IPS-18a (cell line): ENCODE measurements at regions not wholly inside any gene's neighbourhood (a gene's known extent, or its start where the extent isn't known, plus 50 kb on each side); places are given as distances from the start of the nearest gene placed in this dataset.
"Not testable (repeated sequence)": the region's sequence is repeated elsewhere in the genome, so short reads cannot be mapped to it uniquely, and the experiment has no call there.

Source experiments
- H3K27ac ChIP-seq: one replicate; pipeline ENCODE4 v1.5.1; 2013; ENCODE audit warnings: low read length
- H3K27me3 ChIP-seq: one replicate; pipeline ENCODE4 v1.6.1; 2013; ENCODE audit warnings: mild to moderate bottlenecking, low read length; ENCODE audit not compliant: control insufficient read depth, insufficient read depth
- H3K36me3 ChIP-seq: one replicate; pipeline ENCODE4 v1.6.1; 2013; ENCODE audit warnings: low read depth, low read length; ENCODE audit not compliant: control insufficient read depth
- H3K4me1 ChIP-seq: one replicate; pipeline ENCODE4 v1.6.1; 2013; ENCODE audit warnings: low read depth, low read length; ENCODE audit not compliant: control insufficient read depth
- H3K4me3 ChIP-seq: one replicate; pipeline ENCODE4 v1.5.1; 2013; ENCODE audit warnings: low read length
- H3K9ac ChIP-seq: one replicate; pipeline ENCODE4 v1.6.1; 2013; ENCODE audit warnings: mild to moderate bottlenecking, low read length, moderate library complexity
- H3K9me3 ChIP-seq: one replicate; pipeline ENCODE4 v1.6.1; 2013; ENCODE audit warnings: low read depth, low read length; ENCODE audit not compliant: control insufficient read depth

- H3K4me3 ChIP-seq, result no peak overlapping the region
- no peak overlapping the region for H3K27ac ChIP-seq
- H3K36me3 ChIP-seq, result no peaks in the 10 kb centered on the region
- no peaks in the 10 kb centered on the region for H3K27me3 ChIP-seq
- H3K9ac ChIP-seq, result no peak overlapping the region
- H3K4me1 ChIP-seq, result no peaks in the 10 kb centered on the region
- no peaks in the 10 kb centered on the region for H3K9me3 ChIP-seq
Observed at GRCh38 chr2:204380141-204380881, 165.0 kb upstream of the PARD3B start.

GRCh38 chr2:204386668-204387067 lies 158.6 kb upstream of the PARD3B start:
- Histone ChIP-seq H3K4me1 (no peaks in the 10 kb centered on the region), H3K27ac (no peak overlapping the region), H3K27me3 (no peaks in the 10 kb centered on the region)

DNA sequence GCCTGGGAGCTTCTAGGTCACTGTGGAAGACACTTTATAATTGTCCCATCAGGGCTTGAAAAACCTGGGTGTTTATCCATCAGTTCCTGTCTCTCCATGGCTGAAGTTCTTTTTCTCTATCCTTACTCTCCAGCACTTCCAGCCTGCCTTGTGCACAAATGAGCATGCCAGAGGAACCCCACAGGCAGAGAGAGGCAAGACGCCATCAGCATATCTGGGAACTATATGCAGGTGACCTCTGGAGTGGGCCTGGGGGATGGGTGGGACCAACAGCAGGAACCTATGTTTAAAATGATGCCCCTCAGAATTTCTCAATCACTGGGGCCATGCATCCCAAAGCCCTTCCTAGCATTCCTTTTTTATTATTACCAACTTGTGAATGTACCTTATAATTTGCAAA lies 156.2 kb upstream of the PARD3B start:
- no peak overlapping the region for H3K9ac ChIP-seq
- H3K9me3 ChIP-seq, result no peaks in the 10 kb centered on the region
- no peaks in the 10 kb centered on the region for H3K4me1 ChIP-seq
- no peaks in the 10 kb centered on the region for H3K36me3 ChIP-seq
- no peak overlapping the region for H3K27ac ChIP-seq
- H3K4me3 ChIP-seq, result no peak overlapping the region
- H3K27me3 ChIP-seq, result no peaks in the 10 kb centered on the region

More at GRCh38 chr2:204386668-204387067, 158.6 kb upstream of the PARD3B start:
- Histone ChIP-seq H3K9ac (no peak overlapping the region), H3K4me3 (no peak overlapping the region), H3K36me3 (no peaks in the 10 kb centered on the region), H3K9me3 (no peaks in the 10 kb centered on the region)

DNA sequence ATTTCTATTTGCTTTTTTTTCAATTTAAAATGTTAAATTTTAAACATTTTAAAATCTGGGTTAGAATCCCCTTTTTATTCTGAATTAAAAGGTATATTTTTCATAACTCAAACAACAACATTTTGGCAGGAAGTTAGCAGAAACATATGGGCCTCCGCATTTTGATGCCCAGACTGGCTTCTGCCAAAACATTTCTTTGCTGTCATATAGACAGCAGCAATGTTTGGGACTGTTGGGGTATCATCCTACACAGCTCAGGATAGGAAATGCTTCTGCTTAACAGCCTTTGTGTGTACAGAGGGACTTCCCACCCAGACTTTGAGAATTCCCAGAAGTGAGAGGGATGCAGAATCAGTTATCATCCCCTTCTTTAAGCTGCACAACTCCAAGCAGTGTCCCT lies 155.4 kb upstream of the PARD3B start:
- H3K36me3 ChIP-seq, result no peaks in the 10 kb centered on the region

GRCh38 chr2:204395539-204395938 lies 149.7 kb upstream of the PARD3B start:
- Histone ChIP-seq H3K27me3 (no peaks in the 10 kb centered on the region), H3K4me1 (no peaks in the 10 kb centered on the region), H3K9ac (no peak overlapping the region), H3K9me3 (no peaks in the 10 kb centered on the region), H3K36me3 (no peaks in the 10 kb centered on the region), H3K27ac (no peak overlapping the region), H3K4me3 (no peak overlapping the region)

More for the DNA sequence above, 155.4 kb upstream of the PARD3B start:
- Histone ChIP-seq H3K9ac (no peak overlapping the region), H3K4me1 (no peaks in the 10 kb centered on the region), H3K4me3 (no peak overlapping the region), H3K27me3 (no peaks in the 10 kb centered on the region), H3K9me3 (no peaks in the 10 kb centered on the region), H3K27ac (no peak overlapping the region)

GRCh38 chr2:204401114-204401513 lies 144.2 kb upstream of the PARD3B start:
- H3K9ac ChIP-seq, result no peak overlapping the region
- no peak overlapping the region for H3K4me3 ChIP-seq
- no peaks in the 10 kb centered on the region for H3K36me3 ChIP-seq
- no peaks in the 10 kb centered on the region for H3K9me3 ChIP-seq
- H3K4me1 ChIP-seq, result no peaks in the 10 kb centered on the region
- H3K27me3 ChIP-seq, result no peaks in the 10 kb centered on the region
- H3K27ac ChIP-seq, result no peak overlapping the region

- no peak overlapping the region for H3K27ac ChIP-seq
- H3K9me3 ChIP-seq, result peaks cover 4% of the 10 kb centered on the region
- H3K4me3 ChIP-seq, result no peak overlapping the region
- H3K27me3 ChIP-seq, result no peaks in the 10 kb centered on the region
- H3K9ac ChIP-seq, result no peak overlapping the region
- no peaks in the 10 kb centered on the region for H3K36me3 ChIP-seq
- H3K4me1 ChIP-seq, result no peaks in the 10 kb centered on the region
Observed at GRCh38 chr2:204407204-204408014, 137.9 kb upstream of the PARD3B start.

GRCh38 chr2:204412782-204413181 lies 132.5 kb upstream of the PARD3B start:
- H3K27ac ChIP-seq, H3K36me3 ChIP-seq, H3K4me3 ChIP-seq, H3K9ac ChIP-seq, H3K27me3 ChIP-seq, H3K4me1 ChIP-seq, H3K9me3 ChIP-seq: not testable (repeated sequence)

DNA sequence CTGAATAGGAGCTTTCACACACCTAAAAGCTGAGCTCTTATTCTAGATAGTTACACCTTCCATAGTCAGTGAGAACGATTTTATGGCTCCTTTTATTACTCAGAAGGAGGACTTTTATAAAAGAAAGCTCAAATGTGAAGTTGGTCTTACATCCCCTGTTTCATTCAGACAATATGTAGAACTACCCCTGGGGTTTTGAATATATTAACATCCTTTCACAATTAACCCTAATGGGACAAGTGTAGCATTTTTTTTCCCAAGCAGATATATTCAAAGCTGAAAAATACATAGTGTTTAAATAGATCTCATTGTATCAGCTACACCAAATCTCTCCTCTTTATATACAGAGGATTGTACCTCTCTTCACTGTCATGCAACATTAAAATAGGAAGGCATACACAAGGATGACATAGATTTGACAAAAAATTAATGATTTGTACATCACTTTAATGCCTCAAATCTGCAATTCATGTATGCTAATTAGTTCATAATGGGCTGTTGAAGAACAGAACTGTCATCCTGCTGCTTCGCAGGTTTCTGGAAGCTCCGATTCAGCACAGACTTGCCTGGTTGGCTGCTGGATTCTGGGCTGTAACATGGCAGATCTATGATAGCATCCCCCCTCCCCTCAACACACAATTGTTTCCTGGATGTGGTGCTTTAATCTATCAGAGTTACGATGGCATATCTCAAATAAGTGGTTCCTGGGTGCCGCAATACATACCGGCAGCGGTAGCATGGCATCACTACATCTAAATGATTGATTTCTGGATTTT lies 129.7 kb upstream of the PARD3B start:
- no peaks in the 10 kb centered on the region for H3K27me3 ChIP-seq
- no peak overlapping the region for H3K9ac ChIP-seq
- peaks cover 4% of the 10 kb centered on the region for H3K9me3 ChIP-seq
- H3K27ac ChIP-seq, result no peak overlapping the region
- no peaks in the 10 kb centered on the region for H3K4me1 ChIP-seq
- H3K36me3 ChIP-seq, result no peaks in the 10 kb centered on the region
- no peak overlapping the region for H3K4me3 ChIP-seq

DNA sequence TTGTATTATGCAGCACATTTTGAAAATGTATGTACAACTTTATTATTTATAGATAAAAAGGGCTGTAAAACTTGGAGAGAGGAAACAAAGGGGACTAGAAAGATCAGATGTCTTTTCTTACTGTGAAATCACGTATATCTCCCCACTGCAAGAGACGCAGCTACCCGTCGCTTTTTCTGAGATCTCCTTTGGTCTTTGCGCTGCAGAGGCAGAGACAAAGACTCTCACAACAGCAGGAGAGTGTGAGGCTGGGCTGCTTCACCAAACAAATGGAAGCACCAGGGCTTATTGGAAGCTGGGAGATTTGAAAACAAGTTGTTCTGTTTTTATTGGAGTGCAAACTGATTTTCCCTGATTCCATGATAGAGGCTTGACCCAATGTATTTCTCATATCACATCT lies 129.0 kb upstream of the PARD3B start:
- H3K9me3 ChIP-seq, result peaks cover 4% of the 10 kb centered on the region
- no peaks in the 10 kb centered on the region for H3K27me3 ChIP-seq
- no peak overlapping the region for H3K9ac ChIP-seq
- H3K27ac ChIP-seq, result no peak overlapping the region
- no peaks in the 10 kb centered on the region for H3K4me1 ChIP-seq
- no peaks in the 10 kb centered on the region for H3K36me3 ChIP-seq
- H3K4me3 ChIP-seq, result no peak overlapping the region

GRCh38 chr2:204425821-204426220 lies 119.5 kb upstream of the PARD3B start:
- Histone ChIP-seq H3K27ac (no peak overlapping the region), H3K9ac (no peak overlapping the region), H3K4me3 (no peak overlapping the region)

More at GRCh38 chr2:204425821-204426220, 119.5 kb upstream of the PARD3B start:
- Histone ChIP-seq H3K36me3 (no peaks in the 10 kb centered on the region), H3K9me3 (no peaks in the 10 kb centered on the region), H3K27me3 (no peaks in the 10 kb centered on the region), H3K4me1 (no peaks in the 10 kb centered on the region)
